GM21528 (cell line): ENCODE measurements at regions not wholly inside any gene's neighbourhood (a gene's known extent, or its start where the extent isn't known, plus 50 kb on each side); places are given as distances from the start of the nearest gene placed in this dataset.
"Not testable (repeated sequence)": the region's sequence is repeated elsewhere in the genome, so short reads cannot be mapped to it uniquely, and the experiment has no call there.

Experiments
- ATAC-seq: cut with Tn5 transposase; IDR thresholded peaks from one replicate; pipeline ENCODE4 v1.9.1; 2021; ENCODE audit warnings: mild to moderate bottlenecking, moderate library complexity; ENCODE audit not compliant: unreplicated experiment, low FRiP score

GRCh38 chr3:94778814-94779494 lies 716.1 kb downstream of the NSUN3 start:
- ATAC-seq, result no peak

GRCh38 chr3:94779699-94780098 lies 716.8 kb downstream of the NSUN3 start:
- ATAC-seq, result no peak

- ATAC-seq, result no peak
Observed at GRCh38 chr3:94784274-94784673, 721.4 kb downstream of the NSUN3 start.

GRCh38 chr3:94787066-94787465 lies 724.2 kb downstream of the NSUN3 start:
- ATAC-seq, result no peak

GRCh38 chr3:94787734-94788270 lies 724.9 kb downstream of the NSUN3 start:
- ATAC-seq, result no peak

- no peak for ATAC-seq
Observed at GRCh38 chr3:94794563-94794962, 731.7 kb downstream of the NSUN3 start.

GRCh38 chr3:94799420-94800060 lies 736.7 kb downstream of the NSUN3 start:
- ATAC-seq, result no peak

GRCh38 chr3:94811836-94812235 lies 749.0 kb downstream of the NSUN3 start:
- no peak for ATAC-seq

GRCh38 chr3:94821241-94821640 lies 758.4 kb downstream of the NSUN3 start:
- ATAC-seq, result no peak

- no peak for ATAC-seq
Observed at GRCh38 chr3:94822298-94822697, 759.4 kb downstream of the NSUN3 start.

GRCh38 chr3:94846251-94846650 lies 783.4 kb downstream of the NSUN3 start:
- not testable (repeated sequence) for ATAC-seq

GRCh38 chr3:94862703-94863102 lies 799.8 kb downstream of the NSUN3 start:
- ATAC-seq, result no peak

- no peak for ATAC-seq
Observed at GRCh38 chr3:94869059-94869547, 806.2 kb downstream of the NSUN3 start.

GRCh38 chr3:94873751-94874150 lies 810.9 kb downstream of the NSUN3 start:
- ATAC-seq, result no peak

- no peak for ATAC-seq
Observed at GRCh38 chr3:94875149-94875548, 812.3 kb downstream of the NSUN3 start.

- ATAC-seq, result no peak
Observed at GRCh38 chr3:94887065-94887464, 824.2 kb downstream of the NSUN3 start.

GRCh38 chr3:94896994-94897393 lies 834.1 kb downstream of the NSUN3 start:
- no peak for ATAC-seq

- ATAC-seq, result no peak
Observed at GRCh38 chr3:94904156-94904674, 841.4 kb downstream of the NSUN3 start.

GRCh38 chr3:94909726-94910125 lies 846.9 kb downstream of the NSUN3 start:
- ATAC-seq, result no peak

- no peak for ATAC-seq
Observed at GRCh38 chr3:94912656-94913055, 849.8 kb downstream of the NSUN3 start.

GRCh38 chr3:94927175-94927574 lies 864.3 kb downstream of the NSUN3 start:
- no peak for ATAC-seq

GRCh38 chr3:94928921-94929320 lies 866.1 kb downstream of the NSUN3 start:
- no peak for ATAC-seq
